H9 (cell line): ENCODE measurements at regions not wholly inside any gene's neighbourhood (a gene's known extent, or its start where the extent isn't known, plus 50 kb on each side); places are given as distances from the start of the nearest gene placed in this dataset.
"Not testable (repeated sequence)": the region's sequence is repeated elsewhere in the genome, so short reads cannot be mapped to it uniquely, and the experiment has no call there.

Source experiments
- DNase-seq: peaks from one replicate; pipeline ENCODE4 v3.0.0-alpha.2; 2017
- H2AFZ ChIP-seq: one replicate; pipeline ENCODE4 v1.6.1; 2013; ENCODE audit warnings: mild to moderate bottlenecking, low read length, control low read depth, moderate library complexity
- H2AK5ac ChIP-seq: 2 replicates; pipeline ENCODE4 v1.6.1; 2013; ENCODE audit warnings: low read length, control low read depth, mixed read lengths; ENCODE audit not compliant: insufficient read length
- H2BK120ac ChIP-seq: one replicate; pipeline ENCODE4 v1.6.1; 2013; ENCODE audit warnings: low read depth, mild to moderate bottlenecking, low read length, control low read depth, inconsistent platforms; ENCODE audit not compliant: poor library complexity, severe bottlenecking
- H2BK12ac ChIP-seq: 2 replicates; pipeline ENCODE4 v1.6.1; 2013; ENCODE audit warnings: low read length, control low read depth, mixed read lengths, low read depth; ENCODE audit not compliant: insufficient read length
- H2BK15ac ChIP-seq: 2 replicates; pipeline ENCODE4 v1.6.1; 2013; ENCODE audit warnings: low read depth, low read length, control low read depth
- H2BK20ac ChIP-seq: one replicate; pipeline ENCODE4 v1.6.1; 2013; ENCODE audit warnings: low read depth, mild to moderate bottlenecking, low read length, control low read depth, inconsistent platforms; ENCODE audit not compliant: poor library complexity, severe bottlenecking
- H2BK5ac ChIP-seq: 2 replicates; pipeline ENCODE4 v1.6.1; 2013; ENCODE audit warnings: low read length, control low read depth, mixed read lengths; ENCODE audit not compliant: insufficient read length
- H3K14ac ChIP-seq: 2 replicates; pipeline ENCODE4 v1.6.1; 2013; ENCODE audit warnings: low read length, control low read depth; ENCODE audit not compliant: insufficient read depth
- H3K18ac ChIP-seq: 2 replicates; pipeline ENCODE4 v1.6.1; 2013; ENCODE audit warnings: low read depth, mild to moderate bottlenecking, mixed read lengths, low read length, control low read depth; ENCODE audit not compliant: insufficient read length
- H3K23ac ChIP-seq: 2 replicates; pipeline ENCODE4 v1.6.1; 2013; ENCODE audit warnings: low read length, control low read depth, mixed read lengths, low read depth; ENCODE audit not compliant: insufficient read length
- H3K23me2 ChIP-seq: 2 replicates; pipeline ENCODE4 v1.6.1; 2013; ENCODE audit warnings: low read depth, mild to moderate bottlenecking, mixed read lengths, low read length, control low read depth; ENCODE audit not compliant: insufficient read length, poor library complexity, severe bottlenecking
- H3K27ac ChIP-seq: 2 replicates; pipeline ENCODE4 v1.5.1; 2013; ENCODE audit warnings: low read length, control low read depth, mixed read lengths, low read depth; ENCODE audit not compliant: insufficient read length
- H3K27me3 ChIP-seq: 2 replicates; pipeline ENCODE4 v1.6.1; 2013; ENCODE audit warnings: low read length, control low read depth, inconsistent platforms; ENCODE audit not compliant: insufficient read depth
- H3K4ac ChIP-seq: 2 replicates; pipeline ENCODE4 v1.6.1; 2013; ENCODE audit warnings: low read depth, mild to moderate bottlenecking, control low read depth, inconsistent platforms, low read length, moderate library complexity
- H3K4me1 ChIP-seq: 2 replicates; pipeline ENCODE4 v1.6.1; 2013; ENCODE audit warnings: low read length, control low read depth, inconsistent platforms; ENCODE audit not compliant: insufficient read depth
- H3K4me2 ChIP-seq: 2 replicates; pipeline ENCODE4 v1.6.1; 2013; ENCODE audit warnings: low read length, control low read depth, mixed read lengths; ENCODE audit not compliant: insufficient read length, insufficient read depth
- H3K56ac ChIP-seq: 2 replicates; pipeline ENCODE4 v1.6.1; 2013; ENCODE audit warnings: low read depth, mild to moderate bottlenecking, mixed read lengths, low read length, control low read depth; ENCODE audit not compliant: insufficient read length
- H3K79me1 ChIP-seq: 2 replicates; pipeline ENCODE4 v1.6.1; 2013; ENCODE audit warnings: low read depth, mild to moderate bottlenecking, moderate library complexity, low read length, control low read depth, inconsistent platforms; ENCODE audit not compliant: insufficient read depth, poor library complexity, severe bottlenecking
- H3K79me2 ChIP-seq: 2 replicates; pipeline ENCODE4 v1.6.1; 2013; ENCODE audit warnings: low read length, control low read depth, inconsistent platforms; ENCODE audit not compliant: insufficient read depth
- H3K9ac ChIP-seq: 2 replicates; pipeline ENCODE4 v1.6.1; 2013; ENCODE audit warnings: low read length, control low read depth, mixed read lengths; ENCODE audit not compliant: insufficient read length; ENCODE audit errors: extremely low read depth
- H3K9me3 ChIP-seq: one replicate; pipeline ENCODE4 v1.6.1; 2013; ENCODE audit warnings: low read depth, low read length, inconsistent platforms; ENCODE audit not compliant: control insufficient read depth
- H3T11ph ChIP-seq: one replicate; pipeline ENCODE4 v1.6.1; 2013; ENCODE audit warnings: mild to moderate bottlenecking, low read length, control low read depth, inconsistent platforms
- H4K20me1 ChIP-seq: one replicate; pipeline ENCODE4 v1.6.1; 2013; ENCODE audit not compliant: control insufficient read depth, insufficient read length, insufficient read depth
- H4K5ac ChIP-seq: 2 replicates; pipeline ENCODE4 v1.6.1; 2013; ENCODE audit warnings: low read depth, mild to moderate bottlenecking, mixed read lengths, low read length, control low read depth; ENCODE audit not compliant: insufficient read length
- H4K8ac ChIP-seq: replicated peaks from 2 replicates; pipeline ENCODE4 v1.6.1; 2013; ENCODE audit warnings: low read length, control low read depth, mixed read lengths, low read depth; ENCODE audit not compliant: insufficient read length
- H4K91ac ChIP-seq: 2 replicates; pipeline ENCODE4 v1.6.1; 2013; ENCODE audit warnings: low read depth, mild to moderate bottlenecking, moderate library complexity, mixed read lengths, low read length, control low read depth; ENCODE audit not compliant: insufficient read length
- H3K27ac Mint-ChIP-seq, 3 experiments: 2 replicates in 2 of 3; 3 replicates in 1 of 3; pipeline ENCODE4 v1.8.0; 2020 to 2021; ENCODE audit warnings: mixed read lengths in 3 of 3, mild to moderate bottlenecking in 1 of 3, moderate library complexity in 1 of 3
- H3K27me3 Mint-ChIP-seq: 2 replicates; pipeline ENCODE4 v1.8.0; 2021; ENCODE audit warnings: low read depth, mild to moderate bottlenecking, moderate library complexity, mixed read lengths
- H3K36me3 Mint-ChIP-seq, 3 experiments: 2 replicates in 2 of 3; 3 replicates in 1 of 3; pipeline ENCODE4 v1.8.0; 2020 to 2021; ENCODE audit warnings: low read depth in 3 of 3, mixed read lengths in 3 of 3; ENCODE audit not compliant: insufficient read depth in 1 of 3
- H3K4me1 Mint-ChIP-seq, 2 experiments: 2 replicates each; pipeline ENCODE4 v1.8.0; 2020; ENCODE audit warnings: mixed read lengths in 2 of 2
- H3K4me3 Mint-ChIP-seq, 2 experiments: 2 replicates in 1 of 2; 3 replicates in 1 of 2; pipeline ENCODE4 v1.8.0; 2020 to 2021; ENCODE audit warnings: mild to moderate bottlenecking in 2 of 2, mixed read lengths in 2 of 2, moderate library complexity in 1 of 2
- H3K9me3 Mint-ChIP-seq, 2 experiments: 2 replicates in 1 of 2; 3 replicates in 1 of 2; pipeline ENCODE4 v1.8.0; 2020; ENCODE audit warnings: mild to moderate bottlenecking in 2 of 2, mixed read lengths in 2 of 2, moderate library complexity in 1 of 2
- CTCF ChIP-seq: fragments of 200-600 bp; sonication (generic); conservative IDR thresholded peaks from 3 replicates; pipeline ENCODE4 v1.8.0; 2021; ENCODE audit warnings: antibody characterized with exemption, mild to moderate bottlenecking
- WGBS: extraction: QIAGEN DNeasy Blood & Tissue Kit; methylation state at CpG from one replicate; pipeline ENCODE4 v1.1.7; 2013; ENCODE audit warnings: missing lambda C conversion rate, low lambda C conversion rate, mixed read lengths; ENCODE audit not compliant: insufficient read length; ENCODE audit errors: extremely low coverage; 5-methylcytosine and 5-hydroxymethylcytosine counted together

- H3K27me3 Mint-ChIP-seq: peaks cover 3% of the 10 kb centered on the region
- Histone ChIP-seq H3K9me3 (no peaks in the 10 kb centered on the region), H3K18ac (no peak overlapping the region), H3K14ac (no peak overlapping the region), H3K79me2 (no peaks in the 10 kb centered on the region), H2BK120ac (no peak overlapping the region), H2AFZ (no peak overlapping the region), H2BK12ac (no peak overlapping the region), H3K27me3 (no peaks in the 10 kb centered on the region), H4K8ac (no peak overlapping the region), H2BK15ac (no peak overlapping the region), H4K5ac (no peak overlapping the region), H3K23me2 (no peaks in the 10 kb centered on the region), H3K9ac (no peak overlapping the region), H3K23ac (no peak overlapping the region), H2AK5ac (no peak overlapping the region), H3K79me1 (no peaks in the 10 kb centered on the region), H3K4me1 (no peaks in the 10 kb centered on the region), H2BK20ac (no peak overlapping the region), H3K56ac (no peak overlapping the region), H3T11ph (no peak overlapping the region), H3K27ac (no peak overlapping the region), H2BK5ac (no peak overlapping the region), H3K4me2 (no peak overlapping the region), H4K91ac (no peak overlapping the region), H3K4ac (no peak overlapping the region), H4K20me1 (no peaks in the 10 kb centered on the region)
- H3K4me3 Mint-ChIP-seq: no peak overlapping the region
- H3K9me3 Mint-ChIP-seq: peaks cover 4 to 17% of the 10 kb centered on the region in 2 experiments; a peak in 3 of 5 replicates
- no peaks in the 10 kb centered on the region for H3K4me1 Mint-ChIP-seq
- no CpG with 5 or more reads among the region's 12 CpGs for WGBS
- no peak for TF ChIP-seq CTCF
- no peak overlapping the region for H3K27ac Mint-ChIP-seq
- no peak for DNase-seq
- no peaks in the 10 kb centered on the region for H3K36me3 Mint-ChIP-seq
These were observed 161.6 kb upstream of the EXOC2 start for GRCh38 chr6:854406-855118.

GRCh38 chr6:852216-852615 lies 159.3 kb upstream of the EXOC2 start:
- 0 out of 5 replicates have a peak overlapping the region, but pooled peaks of 1 of the 2 experiments have one; percentile 32 for H3K4me3 Mint-ChIP-seq
- peaks cover 4 to 15% of the 10 kb centered on the region in 2 experiments; a peak in 3 of 5 replicates for H3K9me3 Mint-ChIP-seq
- H3K27ac ChIP-seq, H2AK5ac ChIP-seq, H2AFZ ChIP-seq, H3K79me2 ChIP-seq, H3K27ac Mint-ChIP-seq, H3K14ac ChIP-seq, H3K4ac ChIP-seq, H3K9me3 ChIP-seq, H2BK20ac ChIP-seq, H3K18ac ChIP-seq, H3T11ph ChIP-seq, H3K27me3 ChIP-seq, H3K79me1 ChIP-seq, H4K91ac ChIP-seq, H2BK12ac ChIP-seq, H4K5ac ChIP-seq, H4K8ac ChIP-seq, H2BK15ac ChIP-seq, H3K56ac ChIP-seq, H3K27me3 Mint-ChIP-seq, H2BK120ac ChIP-seq, H3K4me1 Mint-ChIP-seq, H3K4me1 ChIP-seq, H3K23me2 ChIP-seq, H3K9ac ChIP-seq, H4K20me1 ChIP-seq, DNase-seq, H3K36me3 Mint-ChIP-seq, H3K23ac ChIP-seq, H2BK5ac ChIP-seq, H3K4me2 ChIP-seq: not testable (repeated sequence)
- WGBS: no CpG with 5 or more reads among the region's 5 CpGs
